ENCODE measurements at regions not wholly inside any gene's neighbourhood (a gene's known extent, or its start where the extent isn't known, plus 50 kb on each side); places are given as distances from the start of the nearest gene placed in this dataset.

DNA sequence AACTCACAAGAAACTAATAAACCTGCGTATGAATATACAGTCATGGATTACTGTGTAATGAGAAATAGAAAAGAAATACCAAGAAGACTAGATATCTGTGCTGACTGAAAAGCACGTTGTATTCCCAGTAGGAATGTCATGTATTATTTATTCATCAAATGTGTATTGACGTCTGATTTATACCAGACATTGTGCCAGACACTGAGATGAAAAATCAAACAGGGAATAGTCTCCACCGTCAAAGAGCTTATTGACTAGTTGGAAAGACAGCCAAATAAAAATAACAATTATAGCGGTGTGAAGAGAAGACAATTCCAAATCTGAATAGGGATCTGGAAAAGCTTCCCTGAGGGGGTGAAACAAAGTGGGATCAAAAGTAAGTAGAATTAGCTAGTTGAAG lies 687.6 kb downstream of the C4orf33 start:
- TF ChIP-seq RFX5 (IDR thresholded peaks at IDR 0.05; ENCODE audit: low read depth, low read length) (no peak), ILK (tag; IDR thresholded peaks at IDR 0.05; ENCODE audit: borderline replicate concordance, low read depth) (no peak), ZFPM2 (CRISPR knock-in tag; IDR thresholded peaks at IDR 0.05) (no peak), IRF2 (CRISPR knock-in tag; IDR thresholded peaks at IDR 0.05) (no peak), BHLHE40 (IDR thresholded peaks at IDR 0.05; ENCODE audit: low read length) (no peak), CTCF (IDR thresholded peaks at IDR 0.05 in 2 of 3, conservative IDR thresholded peaks at IDR 0.05 in 1 of 3; ENCODE audit: insufficient read depth in 2 of 3, low read depth in 1 of 3, low read length in 3 of 3) (no peak), TEAD4 (IDR thresholded peaks at IDR 0.05; ENCODE audit: low read length) (no peak), TEAD4 (CRISPR knock-in tag; IDR thresholded peaks at IDR 0.05; ENCODE audit: borderline replicate concordance) (no peak), NBN (IDR thresholded peaks at IDR 0.05; ENCODE audit: low read depth) (no peak)
- TF ChIP-seq, protein P1, sequence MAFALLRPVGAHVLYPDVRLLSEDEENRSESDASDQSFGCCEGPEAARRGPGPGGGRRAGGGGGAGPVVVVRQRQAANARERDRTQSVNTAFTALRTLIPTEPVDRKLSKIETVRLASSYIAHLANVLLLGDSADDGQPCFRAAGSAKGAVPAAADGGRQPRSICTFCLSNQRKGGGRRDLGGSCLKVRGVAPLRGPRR (CRISPR knock-in tag; IDR thresholded peaks at IDR 0.05): no peak
- TF ChIP-seq, protein P2, sequence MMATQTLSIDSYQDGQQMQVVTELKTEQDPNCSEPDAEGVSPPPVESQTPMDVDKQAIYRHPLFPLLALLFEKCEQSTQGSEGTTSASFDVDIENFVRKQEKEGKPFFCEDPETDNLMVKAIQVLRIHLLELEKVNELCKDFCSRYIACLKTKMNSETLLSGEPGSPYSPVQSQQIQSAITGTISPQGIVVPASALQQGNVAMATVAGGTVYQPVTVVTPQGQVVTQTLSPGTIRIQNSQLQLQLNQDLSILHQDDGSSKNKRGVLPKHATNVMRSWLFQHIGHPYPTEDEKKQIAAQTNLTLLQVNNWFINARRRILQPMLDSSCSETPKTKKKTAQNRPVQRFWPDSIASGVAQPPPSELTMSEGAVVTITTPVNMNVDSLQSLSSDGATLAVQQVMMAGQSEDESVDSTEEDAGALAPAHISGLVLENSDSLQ (IDR thresholded peaks at IDR 0.05): no peak
